ENCODE measurements at regions not wholly inside any gene's neighbourhood (a gene's known extent, or its start where the extent isn't known, plus 50 kb on each side); places are given as distances from the start of the nearest gene placed in this dataset.
A peak's percentile ranks its signal among the peaks of the same experiment; 100 is the strongest.

- no peak for DNase-seq
Measured at GRCh38 chr6:148128014-148128730, 214.5 kb upstream of the SASH1 start.

GRCh38 chr6:148134592-148134991 lies 208.0 kb upstream of the SASH1 start:
- DNase-seq: no peak

GRCh38 chr6:148136586-148136985 lies 206.1 kb upstream of the SASH1 start:
- DNase-seq: no peak

- DNase-seq: no peak
Measured at GRCh38 chr6:148137652-148138051, 205.0 kb upstream of the SASH1 start.

GRCh38 chr6:148138573-148138972 lies 204.1 kb upstream of the SASH1 start:
- DNase-seq: no peak

GRCh38 chr6:148140772-148141557 lies 201.7 kb upstream of the SASH1 start:
- no peak for DNase-seq

GRCh38 chr6:148142821-148143220 lies 199.8 kb upstream of the SASH1 start:
- no peak for DNase-seq

- no peak for DNase-seq
Measured at GRCh38 chr6:148143771-148144170, 198.9 kb upstream of the SASH1 start.

- DNase-seq: peak; percentile 8
Measured at GRCh38 chr6:148144917-148145521, 197.6 kb upstream of the SASH1 start.

GRCh38 chr6:148146717-148147462 lies 195.7 kb upstream of the SASH1 start:
- no peak for DNase-seq

GRCh38 chr6:148147463-148147830 lies 195.2 kb upstream of the SASH1 start:
- no peak for DNase-seq

- no peak for DNase-seq
Measured at GRCh38 chr6:148151896-148152643, 190.6 kb upstream of the SASH1 start.

GRCh38 chr6:148154668-148155067 lies 188.0 kb upstream of the SASH1 start:
- DNase-seq: no peak

GRCh38 chr6:148155293-148155692 lies 187.3 kb upstream of the SASH1 start:
- DNase-seq: no peak

GRCh38 chr6:148157841-148158240 lies 184.8 kb upstream of the SASH1 start:
- no peak for DNase-seq

GRCh38 chr6:148164645-148165044 lies 178.0 kb upstream of the SASH1 start:
- DNase-seq: no peak

- peak; percentile 4 for DNase-seq
Measured at GRCh38 chr6:148166339-148166968, 176.2 kb upstream of the SASH1 start.

GRCh38 chr6:148169706-148170105 lies 172.9 kb upstream of the SASH1 start:
- no peak for DNase-seq

- no peak for DNase-seq
Measured at GRCh38 chr6:148170286-148170685, 172.4 kb upstream of the SASH1 start.

GRCh38 chr6:148173548-148173947 lies 169.1 kb upstream of the SASH1 start:
- no peak for DNase-seq

GRCh38 chr6:148175550-148176188 lies 167.0 kb upstream of the SASH1 start:
- DNase-seq: no peak

Data from NCI-H2029 treated with DMSO at 0.1 percent for 48 hours (cell line).